G401.6 (cell line): ENCODE measurements at regions not wholly inside any gene's neighbourhood (a gene's known extent, or its start where the extent isn't known, plus 50 kb on each side); places are given as distances from the start of the nearest gene placed in this dataset.
"Not testable (repeated sequence)": the region's sequence is repeated elsewhere in the genome, so short reads cannot be mapped to it uniquely, and the experiment has no call there.

Experiments
- FAIRE-seq: peaks from 2 replicates; lab custom pipeline; 2012; peaks lifted over from hg19 to GRCh38; lab: Jason Lieb, UNC

DNA sequence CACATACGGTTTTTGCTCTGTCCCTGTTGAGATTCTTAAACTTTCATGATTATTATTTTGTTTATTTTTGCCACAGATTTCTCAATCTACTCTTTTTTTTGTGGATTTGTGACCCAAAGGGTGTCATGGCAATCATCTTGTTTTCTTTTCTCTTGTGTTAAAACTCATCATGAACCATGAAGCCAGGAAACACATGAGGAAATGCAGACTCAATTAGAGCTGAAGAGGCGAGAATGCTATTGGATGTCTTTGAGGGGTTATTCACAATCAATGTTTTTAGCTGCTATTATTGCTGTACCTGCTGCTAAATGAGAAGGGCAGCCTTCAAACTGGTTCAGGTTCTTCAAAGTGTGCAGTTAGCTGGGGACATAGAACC is 99.5 kb upstream of the MMADHC start:
- FAIRE-seq: no peak

DNA sequence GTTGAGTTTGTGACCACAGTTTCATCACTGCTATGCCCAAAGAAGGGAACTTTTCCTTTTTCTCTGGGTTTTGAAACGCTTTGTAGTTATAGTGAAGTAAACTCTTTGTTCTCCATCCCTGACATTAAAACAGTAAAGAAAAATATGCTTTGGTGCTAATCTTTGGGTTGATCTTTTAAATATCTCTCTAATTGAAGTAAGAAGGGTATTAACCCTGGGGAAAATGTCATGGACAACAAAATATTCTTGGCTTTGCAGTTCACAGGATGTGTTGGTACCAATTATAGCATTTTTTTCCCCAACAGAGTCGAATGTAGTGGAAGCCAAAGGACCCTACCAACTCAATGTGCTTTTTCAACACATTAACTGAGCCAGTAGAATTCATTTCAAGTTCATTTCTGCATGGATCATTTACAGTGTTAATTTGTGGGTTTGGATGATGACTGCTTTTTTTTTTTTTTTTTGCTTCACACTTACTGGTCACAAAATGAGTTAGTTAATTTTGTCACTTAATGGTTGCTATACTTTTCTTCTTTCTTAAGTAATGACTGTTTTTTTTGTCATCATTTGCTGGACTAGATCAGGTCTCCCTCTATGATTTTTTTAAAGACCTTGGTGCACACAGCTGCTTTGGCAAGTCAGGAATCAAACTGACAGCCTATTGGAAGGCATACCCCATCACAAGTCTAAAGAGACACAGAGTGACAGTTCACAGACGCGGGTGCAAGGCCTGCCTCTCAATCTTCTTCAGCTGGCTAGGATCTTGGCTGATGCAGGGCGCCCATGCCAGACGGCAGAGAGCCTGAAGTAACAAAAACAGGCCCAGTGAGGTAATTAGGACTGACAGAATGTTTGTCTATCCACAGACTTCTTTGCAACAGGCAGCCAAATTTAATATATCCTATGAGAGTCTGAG is 98.8 kb upstream of the MMADHC start:
- FAIRE-seq: peak; percentile 25

DNA sequence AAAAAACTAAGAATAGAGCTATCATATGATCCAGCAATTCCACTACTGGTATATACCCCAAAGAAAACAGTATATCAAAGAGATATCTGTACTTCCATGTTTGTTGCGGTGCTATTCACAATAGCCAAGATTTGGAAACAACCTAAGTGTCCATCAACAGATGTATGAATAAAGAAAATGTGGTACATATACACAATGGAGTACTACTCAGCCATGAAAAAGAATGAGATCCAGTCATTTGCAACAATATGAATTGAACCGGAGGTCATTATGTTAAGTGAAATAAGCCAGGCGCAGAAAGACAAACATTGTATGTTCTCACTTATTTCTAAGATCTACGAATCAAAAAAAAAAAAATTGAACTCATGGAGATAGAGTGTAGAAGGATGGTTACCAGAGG is 97.8 kb upstream of the MMADHC start:
- not testable (repeated sequence) for FAIRE-seq

DNA sequence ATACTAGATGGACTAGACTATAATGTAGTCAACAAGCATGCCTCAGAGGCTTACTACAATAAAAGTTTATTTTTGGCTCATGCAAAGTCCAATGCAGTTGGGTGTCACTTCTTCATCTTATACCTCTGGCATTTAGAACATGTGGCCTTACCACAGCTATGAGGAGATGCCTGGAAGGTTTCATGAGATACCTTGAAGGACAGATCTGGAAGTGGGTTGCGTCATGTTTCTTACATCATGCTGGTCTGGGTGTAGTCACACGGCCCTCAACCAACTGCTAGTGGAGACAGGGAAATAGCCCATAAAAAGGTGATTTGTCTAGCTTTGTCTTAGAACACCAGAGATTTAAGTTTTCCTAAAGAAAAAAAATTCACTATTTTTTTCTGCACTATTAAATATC is 91.7 kb upstream of the MMADHC start:
- no peak for FAIRE-seq

DNA sequence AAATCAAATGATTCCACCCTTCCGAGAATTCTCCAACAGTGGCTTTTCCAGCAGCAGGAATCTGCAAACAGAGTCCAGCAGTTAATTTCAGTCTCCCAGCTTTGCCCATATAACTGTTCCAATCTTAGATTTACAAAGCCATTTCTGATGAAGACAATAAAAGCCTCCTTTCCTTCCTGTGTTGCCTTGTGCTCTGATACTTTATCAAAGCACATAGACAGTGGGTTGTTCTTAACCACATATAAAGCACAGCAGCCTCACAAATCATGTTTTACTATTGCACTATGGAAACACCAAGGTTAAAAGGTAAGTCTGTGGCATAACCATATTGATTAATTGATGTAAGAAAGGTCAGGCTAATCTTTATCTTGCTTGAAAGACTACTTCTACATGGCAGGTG is 89.8 kb upstream of the MMADHC start:
- FAIRE-seq: no peak

DNA sequence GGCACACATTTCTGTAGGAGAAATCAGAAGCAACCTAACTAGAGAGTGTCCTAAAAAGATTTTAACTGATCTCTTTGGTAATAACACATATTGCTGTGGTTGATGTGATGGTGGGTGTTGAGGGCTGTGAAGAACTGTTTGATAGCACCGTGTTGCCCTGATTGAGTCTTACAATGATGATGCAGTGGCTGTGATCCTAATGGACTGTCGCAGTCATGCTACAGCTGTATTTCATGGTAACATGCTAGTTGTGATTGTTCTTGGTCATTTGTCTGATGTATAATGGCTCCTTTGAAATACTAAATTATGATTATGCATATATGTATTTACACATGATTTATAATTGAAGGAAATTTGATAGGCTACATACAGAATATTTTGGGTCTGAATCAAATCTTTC is 82.5 kb upstream of the MMADHC start:
- peak; percentile 8 for FAIRE-seq

DNA sequence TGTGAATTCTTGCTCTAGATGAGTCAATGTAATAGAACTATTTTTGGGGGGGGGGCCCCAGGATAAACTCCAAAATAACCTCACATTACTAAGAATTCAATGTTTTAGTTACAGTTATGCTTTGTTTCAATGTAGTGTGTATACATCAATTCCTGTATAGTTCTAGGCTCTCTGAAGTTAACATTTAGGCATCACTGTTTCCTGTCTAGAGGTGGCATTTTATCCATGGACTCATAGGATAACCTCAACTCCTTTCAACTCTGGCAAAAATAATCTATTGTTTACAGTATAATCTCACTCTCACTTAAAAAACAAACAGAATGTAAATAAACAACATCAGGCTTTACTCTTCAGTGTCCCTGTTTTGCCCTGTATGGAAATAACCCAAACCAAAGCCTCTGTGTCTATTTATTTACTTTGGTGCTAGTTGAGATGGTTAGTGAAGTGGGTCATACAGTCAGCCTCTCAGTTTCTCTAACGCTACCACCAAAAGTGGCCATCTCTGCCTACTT is 79.3 kb upstream of the MMADHC start:
- peak; percentile 36 for FAIRE-seq

DNA sequence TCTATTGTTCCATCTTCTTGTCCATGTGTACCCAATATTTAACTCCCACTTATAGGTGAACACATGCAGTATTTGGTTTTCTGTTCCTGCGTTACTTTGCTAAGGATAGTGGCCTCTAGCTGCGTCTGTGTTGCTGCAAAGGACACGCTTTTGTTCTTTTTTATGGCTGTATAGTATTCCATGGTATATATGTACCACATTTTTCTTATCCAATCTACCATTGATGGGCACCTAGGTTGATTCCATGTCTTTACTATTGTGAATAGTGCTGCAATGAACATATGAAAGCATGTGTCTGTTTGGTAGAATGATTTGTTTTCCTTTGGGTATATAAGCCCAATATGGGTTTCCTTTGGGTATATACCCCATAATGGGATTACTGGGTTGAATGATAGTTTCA is 77.3 kb upstream of the MMADHC start:
- no peak for FAIRE-seq

DNA sequence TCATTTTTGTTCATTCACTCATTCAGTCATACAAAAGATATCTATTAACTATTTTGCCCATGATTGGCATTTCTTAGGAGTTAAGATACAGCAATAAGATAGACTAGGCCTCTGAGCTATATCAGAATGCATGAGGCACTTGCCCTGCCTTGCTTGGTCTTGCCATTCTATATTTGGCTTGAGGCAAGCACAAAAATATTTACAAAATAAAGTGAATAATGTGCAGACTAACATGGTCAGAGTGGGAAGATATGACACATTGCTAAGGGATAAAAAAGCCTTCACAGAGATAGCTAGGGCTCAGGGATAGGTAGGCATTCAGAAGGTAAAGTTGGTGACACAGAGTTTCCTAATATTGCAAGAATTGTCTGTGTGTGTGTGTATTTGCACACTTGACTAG is 75.0 kb upstream of the MMADHC start:
- no peak for FAIRE-seq

DNA sequence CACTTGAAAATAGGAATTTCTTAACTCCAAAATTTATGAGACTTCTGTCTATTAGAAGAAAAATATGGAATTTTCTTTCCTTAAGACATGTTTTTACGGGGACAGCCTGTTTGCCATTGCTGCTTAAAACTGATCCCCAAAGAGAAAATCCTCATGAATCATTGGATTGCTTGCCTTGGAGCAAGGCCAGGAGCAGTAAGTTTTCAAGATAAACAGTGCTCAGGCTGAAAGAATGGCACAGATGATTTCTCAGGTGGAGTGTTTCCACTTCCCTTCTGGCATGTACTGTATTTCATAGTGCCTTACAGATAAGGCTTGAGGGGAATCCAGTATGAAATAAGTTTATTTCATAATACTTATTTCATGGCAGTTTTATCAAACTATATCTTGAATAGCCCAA is 74.3 kb upstream of the MMADHC start:
- FAIRE-seq: no peak

DNA sequence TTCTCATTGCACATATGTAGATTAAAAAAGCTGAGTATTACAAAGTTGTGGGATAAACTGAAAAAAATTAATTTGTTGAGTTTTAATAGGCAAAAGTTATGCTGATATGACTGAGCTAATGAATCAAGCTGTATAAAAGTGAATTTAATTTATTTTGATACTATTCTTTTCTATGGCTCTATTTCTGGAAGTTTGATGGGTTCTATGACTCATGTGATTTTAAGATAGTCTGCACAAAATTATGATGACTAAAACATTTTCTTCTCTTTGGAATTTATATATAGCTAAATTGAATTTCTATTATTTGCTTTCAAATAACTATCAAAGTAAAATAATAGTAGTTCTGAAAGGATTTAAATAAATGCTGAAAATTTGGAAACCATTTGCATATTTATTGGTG is 71.0 kb upstream of the MMADHC start:
- FAIRE-seq: no peak

DNA sequence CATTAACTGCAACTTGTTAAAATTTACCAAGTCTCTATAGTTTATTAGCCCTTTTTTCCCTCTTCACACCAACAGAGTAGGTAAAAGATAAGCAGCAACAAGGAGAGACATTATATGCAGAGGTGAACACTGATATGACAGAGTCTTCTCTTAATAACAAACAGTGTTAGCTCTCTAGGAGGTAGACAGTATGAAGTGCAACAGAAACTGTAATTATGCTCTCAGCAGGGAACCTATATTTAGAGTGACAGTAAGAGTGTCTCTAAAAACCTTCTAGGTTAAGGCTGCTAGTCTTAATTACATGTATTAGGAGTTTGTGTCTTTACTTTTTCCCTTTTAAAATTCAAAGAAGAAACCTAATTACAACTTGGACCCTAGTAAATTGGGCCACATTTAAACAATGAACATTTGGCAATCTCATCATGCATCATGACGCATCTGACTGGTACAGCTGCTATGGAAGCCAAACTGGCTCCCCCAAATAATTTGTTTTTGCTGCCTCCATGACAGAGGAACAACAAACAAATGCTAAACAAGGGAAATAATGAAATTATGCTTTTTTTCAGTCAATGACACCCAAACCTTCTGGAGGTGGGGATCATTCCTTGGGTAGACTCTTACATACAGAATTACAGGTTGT is 69.9 kb upstream of the MMADHC start:
- FAIRE-seq: no peak

DNA sequence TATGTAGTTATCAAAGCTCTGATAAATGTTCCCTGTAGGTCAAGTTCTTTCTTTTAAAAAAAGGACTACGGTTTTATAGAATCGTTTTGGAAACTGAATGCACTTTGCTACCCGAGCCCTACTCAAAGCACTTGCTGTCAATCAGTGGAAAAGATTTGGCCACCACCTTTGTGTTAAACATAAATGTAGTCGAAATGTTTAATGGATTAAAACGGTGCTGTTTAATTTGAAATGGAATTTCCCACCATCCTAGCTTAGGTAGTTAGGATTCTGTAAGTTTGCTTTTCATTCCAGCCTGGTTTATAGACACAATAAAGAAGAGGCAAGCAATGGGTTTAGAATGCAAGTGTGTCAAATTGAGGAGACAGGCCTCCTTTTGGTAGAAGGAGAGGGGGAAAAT is 69.4 kb upstream of the MMADHC start:
- FAIRE-seq: peak; percentile 95

DNA sequence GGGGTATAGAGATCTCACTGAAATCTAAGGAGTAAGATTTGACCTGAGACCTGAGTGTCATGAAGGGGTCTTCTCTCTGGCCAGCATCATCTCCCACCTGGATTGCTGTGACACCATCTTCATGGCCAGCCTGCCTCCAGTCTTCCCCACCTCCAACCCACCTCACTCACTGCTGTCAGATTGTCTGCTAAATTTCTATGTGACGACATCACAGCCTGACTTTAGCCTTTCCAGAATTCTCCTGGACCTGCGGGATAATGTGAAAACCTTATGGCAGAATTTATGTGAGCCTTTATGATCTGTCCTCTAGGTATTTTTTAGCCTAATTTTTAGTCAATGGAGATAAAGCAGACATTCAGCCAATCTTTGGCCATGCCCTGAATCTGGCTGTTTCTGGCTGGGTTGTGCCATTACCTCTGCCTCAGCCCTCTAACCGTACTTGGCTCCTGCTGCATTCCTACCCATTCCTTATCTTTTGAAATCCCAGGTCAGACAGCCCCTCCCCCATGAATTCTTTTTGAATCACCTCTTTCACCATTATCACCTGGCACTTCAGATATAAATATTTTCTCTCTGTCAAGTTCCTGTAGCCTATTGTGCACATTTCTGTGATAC is 66.4 kb upstream of the MMADHC start:
- no peak for FAIRE-seq

DNA sequence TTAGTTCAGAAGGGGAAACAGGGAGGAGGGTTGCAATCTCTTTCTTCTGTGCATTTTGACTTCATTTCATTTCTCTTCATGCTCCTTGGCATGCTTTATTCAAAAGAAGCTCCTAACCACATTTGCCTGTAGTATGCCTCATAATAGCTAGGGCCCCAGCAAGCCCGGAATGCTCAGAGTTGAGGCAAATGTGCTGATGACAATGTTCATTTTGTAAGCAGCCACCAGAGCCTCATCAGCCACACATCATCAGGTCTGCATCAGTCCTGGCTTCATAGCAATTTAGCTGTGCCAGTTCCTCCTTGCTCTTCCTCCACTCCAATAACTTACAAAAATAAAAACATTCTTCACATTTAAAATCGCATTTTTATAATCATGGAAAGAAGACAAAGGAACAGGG is 65.4 kb upstream of the MMADHC start:
- FAIRE-seq: no peak

DNA sequence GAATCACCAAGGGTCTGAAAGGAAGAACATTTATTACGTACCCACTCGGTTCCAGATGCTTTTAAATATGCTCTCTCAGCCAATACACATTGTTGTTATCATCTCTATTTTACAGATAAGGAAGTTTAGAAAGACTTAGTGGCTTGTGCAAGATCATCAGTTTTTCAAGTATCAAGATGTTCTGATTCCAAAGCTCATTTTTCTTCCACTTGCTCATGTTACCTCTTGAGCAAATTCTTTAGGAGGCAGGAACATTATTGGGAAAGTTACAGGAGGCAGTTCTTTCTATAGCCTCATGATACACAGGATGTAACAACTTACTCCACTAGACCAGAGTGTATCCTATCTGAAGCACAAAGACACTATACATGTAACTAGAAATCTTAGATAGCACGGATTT is 65.0 kb upstream of the MMADHC start:
- FAIRE-seq: peak; percentile 6

DNA sequence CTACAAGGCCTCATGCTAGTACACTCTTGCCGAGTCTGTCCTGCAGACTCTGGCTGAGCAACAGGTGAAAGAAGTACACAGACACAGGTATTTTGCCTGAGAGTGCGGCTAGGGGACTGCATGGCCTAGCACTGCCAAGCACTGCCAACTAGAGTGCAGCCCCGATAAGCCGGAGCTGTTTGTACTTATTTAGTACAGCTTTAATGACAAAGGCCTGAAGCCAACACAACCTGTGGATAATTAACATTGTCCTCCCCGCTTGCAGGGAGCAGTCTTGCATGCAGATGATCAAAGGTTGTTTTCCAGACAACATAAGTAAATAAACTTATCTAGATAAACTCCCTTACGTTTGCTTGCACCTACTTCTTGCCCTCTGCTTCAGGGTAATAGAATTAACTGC is 63.7 kb upstream of the MMADHC start:
- no peak for FAIRE-seq

DNA sequence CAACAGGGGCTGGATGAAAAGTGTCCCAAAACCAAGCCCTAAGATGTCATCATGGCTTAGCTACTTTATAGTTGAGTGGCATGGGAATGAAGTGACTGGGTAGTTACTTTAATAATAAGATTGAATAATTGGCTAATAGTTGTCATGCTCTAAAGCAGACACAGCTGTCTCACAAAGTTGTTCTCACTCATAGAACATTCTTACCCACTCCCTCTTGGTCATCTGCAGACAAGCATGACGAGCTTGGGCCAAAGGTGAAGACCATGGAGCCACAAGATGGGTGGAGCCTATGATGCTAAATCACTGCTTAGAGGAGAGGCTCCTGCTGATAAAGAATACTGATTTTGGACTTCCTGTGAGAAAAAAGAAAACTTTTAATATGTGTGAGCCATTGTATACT is 62.4 kb upstream of the MMADHC start:
- no peak for FAIRE-seq

DNA sequence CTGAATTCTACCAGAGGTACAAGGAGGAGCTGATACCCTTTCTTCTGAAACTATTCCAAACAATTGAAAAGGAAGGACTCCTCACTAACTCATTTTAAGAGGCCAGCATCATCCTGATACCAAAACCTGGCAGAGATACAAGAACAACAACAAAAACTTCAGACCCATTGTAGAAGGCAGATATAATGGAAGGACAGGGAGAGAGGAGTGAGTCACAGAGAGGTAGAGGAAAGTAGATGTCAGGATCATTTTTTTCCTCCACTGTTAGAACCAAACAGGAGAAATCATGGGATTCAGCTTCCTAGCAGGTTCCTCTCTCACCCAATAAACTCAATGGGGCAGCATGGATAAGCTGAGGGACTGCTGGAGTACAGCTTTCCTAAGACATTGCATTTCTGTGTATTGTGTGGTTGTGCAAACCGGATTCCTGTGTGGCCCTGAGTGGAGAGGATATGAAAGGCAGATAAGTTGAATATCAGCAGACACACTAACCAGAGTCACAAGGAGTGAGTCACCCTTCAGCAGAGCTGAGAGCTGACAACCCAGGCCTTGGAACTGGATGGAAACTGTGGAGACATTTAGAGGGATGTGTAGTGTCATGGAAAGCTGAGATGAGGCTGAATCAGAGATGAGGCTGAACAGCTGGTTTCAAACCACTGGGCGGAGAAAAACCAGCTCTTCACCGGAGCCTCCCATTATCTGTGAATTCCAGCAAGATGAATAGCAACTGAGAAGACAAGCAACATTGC is 60.9 kb upstream of the MMADHC start:
- FAIRE-seq: peak; percentile 85

DNA sequence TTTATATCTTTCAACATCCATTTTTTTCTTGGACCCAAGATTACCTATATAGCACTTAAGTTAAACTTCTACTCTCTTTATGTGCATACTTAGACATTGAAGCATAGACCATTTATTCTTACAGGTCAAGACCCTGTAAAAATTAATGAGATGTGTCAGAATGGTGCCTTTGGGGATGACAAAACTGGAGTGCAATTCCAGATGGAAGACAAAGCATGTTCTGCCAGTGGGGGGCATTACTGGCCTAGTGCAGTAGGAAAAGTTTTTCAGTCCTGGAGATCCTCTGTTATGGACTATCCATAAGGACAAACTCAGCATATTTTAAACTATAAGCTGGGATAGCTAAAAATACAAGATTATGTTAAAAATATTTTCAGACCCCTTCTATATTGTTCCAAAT is 57.8 kb upstream of the MMADHC start:
- no peak for FAIRE-seq
